Epidermal melanocyte (primary cell): ENCODE measurements at regions not wholly inside any gene's neighbourhood (a gene's known extent, or its start where the extent isn't known, plus 50 kb on each side); places are given as distances from the start of the nearest gene placed in this dataset.

Experiments
- DNase-seq: peaks from one replicate; pipeline ENCODE4 v3.0.0; 2011; ENCODE audit warnings: low spot score; ENCODE audit not compliant: insufficient read length

GRCh38 chr12:58570411-58570810 is 349.9 kb downstream of the LRIG3 start:
- no peak for DNase-seq

- DNase-seq: no peak
These were observed 345.0 kb downstream of the LRIG3 start for GRCh38 chr12:58575256-58575655.

DNA sequence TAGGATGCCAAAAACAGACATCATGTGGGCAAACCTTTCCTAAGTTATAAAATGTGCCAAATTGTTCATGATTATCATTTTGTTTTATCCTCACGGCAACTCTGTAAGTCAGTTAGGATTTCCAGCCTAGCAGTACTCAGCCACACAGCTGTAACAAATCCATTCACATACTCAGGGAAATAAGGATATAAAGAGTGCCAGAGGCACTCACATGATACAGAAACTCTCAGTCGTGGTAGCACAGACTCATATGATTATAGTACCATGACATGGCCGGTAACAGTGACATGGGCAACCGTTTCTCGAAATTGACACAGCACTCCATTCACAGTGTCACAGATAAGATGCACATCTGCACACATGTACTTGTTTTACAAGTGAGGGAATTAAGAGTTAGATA is 344.2 kb downstream of the LRIG3 start:
- DNase-seq: peak; percentile 32

DNA sequence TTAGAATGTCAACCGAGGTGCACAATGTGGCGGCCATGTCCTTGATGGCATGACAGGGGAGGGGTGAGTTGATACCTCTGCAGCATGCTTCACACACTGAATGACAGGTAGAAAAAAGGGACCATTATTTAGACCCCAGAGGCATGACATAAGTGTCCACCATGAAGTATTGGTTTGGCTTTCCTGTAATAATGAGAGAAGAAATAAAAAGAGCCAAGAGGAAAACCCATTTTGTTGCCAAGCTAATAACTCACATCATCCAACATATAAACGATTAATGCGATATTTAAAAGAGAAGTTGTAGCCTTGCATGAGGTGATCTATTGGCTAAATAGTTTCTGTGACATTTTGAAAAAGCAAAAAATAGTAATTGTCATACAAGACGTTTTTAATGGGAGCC is 343.4 kb downstream of the LRIG3 start:
- DNase-seq: no peak

- no peak for DNase-seq
These were observed 340.2 kb downstream of the LRIG3 start for GRCh38 chr12:58580095-58580494.

DNA sequence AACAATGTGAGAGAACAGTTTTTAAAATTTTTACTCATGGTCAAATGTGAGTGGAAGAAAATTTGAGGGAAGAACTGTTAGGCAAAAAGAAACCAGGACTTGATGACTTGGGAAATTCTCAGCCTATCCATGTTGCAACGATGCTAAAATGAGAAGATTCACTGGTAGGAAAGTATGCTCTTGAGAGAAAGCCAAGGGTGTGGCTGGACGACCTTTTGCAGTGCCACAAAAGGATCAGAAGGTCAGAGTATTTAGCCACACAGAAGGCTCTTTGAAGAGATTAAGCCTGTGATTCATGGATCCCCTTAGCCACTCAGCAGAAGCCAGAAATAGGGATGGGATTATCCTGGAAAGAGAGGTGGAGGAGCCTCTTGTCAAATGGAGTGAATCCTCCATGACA is 336.8 kb downstream of the LRIG3 start:
- DNase-seq: no peak

- DNase-seq: no peak
These were observed 336.4 kb downstream of the LRIG3 start for GRCh38 chr12:58583940-58584339.

- DNase-seq: no peak
These were observed 335.4 kb downstream of the LRIG3 start for GRCh38 chr12:58584880-58585279.

DNA sequence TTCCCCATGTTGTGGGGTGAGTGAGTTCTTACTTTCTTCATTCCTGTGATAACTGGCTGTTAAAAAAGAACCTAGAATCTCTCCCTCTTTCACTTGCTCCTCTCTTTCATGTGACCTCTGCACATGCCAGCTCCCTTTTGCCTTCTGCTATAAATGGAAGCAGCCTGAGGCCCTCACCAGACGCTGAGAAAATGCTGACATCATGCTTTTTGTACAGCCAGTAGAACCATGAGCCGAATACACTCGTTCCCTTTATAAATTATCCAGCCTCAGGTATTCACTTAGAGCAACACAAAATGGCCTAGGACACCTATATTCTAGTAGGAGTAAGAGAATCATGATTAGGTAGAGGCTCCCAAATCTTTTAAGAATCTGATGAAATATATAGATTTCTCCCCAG is 333.5 kb downstream of the LRIG3 start:
- DNase-seq: no peak

- DNase-seq: no peak
These were observed 331.5 kb downstream of the LRIG3 start for GRCh38 chr12:58588770-58589169.

DNA sequence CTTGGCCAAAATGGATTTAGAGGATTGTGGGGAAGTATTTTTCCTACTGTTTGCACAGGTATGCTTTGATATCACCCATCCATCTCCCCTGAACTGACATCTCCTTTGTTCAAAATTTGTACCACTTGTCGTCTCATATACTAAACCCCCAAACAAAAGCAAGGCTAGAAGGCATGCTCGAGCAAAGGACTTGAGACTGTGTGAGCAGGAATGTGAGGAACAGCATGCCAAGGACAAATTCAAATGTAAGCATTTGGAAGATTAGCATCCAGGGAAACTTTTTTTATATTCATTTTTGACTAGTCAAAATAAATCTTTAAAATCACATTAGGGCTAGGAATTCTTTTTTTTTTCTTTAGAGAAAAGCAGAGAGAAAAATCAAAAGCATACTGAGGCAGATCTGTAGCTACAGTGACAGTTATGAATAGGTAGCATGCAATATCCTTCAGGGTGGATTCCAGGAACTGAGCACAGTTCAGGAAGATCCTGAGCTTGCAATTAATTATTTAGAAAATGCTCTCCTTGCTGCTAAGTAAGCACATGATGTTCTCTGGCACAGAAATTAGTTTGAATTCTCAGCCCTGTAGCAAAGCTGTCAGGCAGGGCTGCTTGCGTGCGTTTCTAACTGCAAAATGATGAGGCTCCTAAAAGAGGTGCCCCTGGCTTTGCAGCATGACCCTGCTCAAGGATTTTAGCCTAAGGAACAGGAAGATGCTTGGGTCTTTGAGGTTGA is 327.7 kb downstream of the LRIG3 start:
- no peak for DNase-seq

GRCh38 chr12:58593557-58594304 is 326.6 kb downstream of the LRIG3 start:
- no peak for DNase-seq

GRCh38 chr12:58596381-58596780 is 323.9 kb downstream of the LRIG3 start:
- DNase-seq: no peak

GRCh38 chr12:58601529-58601928 is 318.8 kb downstream of the LRIG3 start:
- no peak for DNase-seq

DNA sequence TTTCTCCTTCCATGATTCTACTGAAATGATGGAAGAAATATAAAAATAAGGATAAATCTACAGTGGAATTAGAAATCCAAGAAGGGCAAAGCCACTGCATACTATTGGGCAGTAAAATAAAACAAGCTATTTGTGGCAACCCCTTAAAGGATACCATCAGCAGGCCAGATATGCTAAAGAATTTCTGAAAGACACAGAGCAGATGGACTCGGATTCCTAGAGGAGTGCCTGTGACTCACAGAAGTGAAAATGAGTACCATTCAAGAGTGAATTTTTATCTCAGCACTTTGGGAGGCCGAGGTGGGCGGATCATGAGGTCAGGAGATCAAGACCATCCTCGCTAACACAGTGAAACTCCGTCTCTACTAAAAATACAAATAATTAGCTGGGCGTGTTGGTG is 318.1 kb downstream of the LRIG3 start:
- DNase-seq: no peak

- no peak for DNase-seq
These were observed 317.6 kb downstream of the LRIG3 start for GRCh38 chr12:58602736-58603135.

- DNase-seq: no peak
These were observed 312.5 kb downstream of the LRIG3 start for GRCh38 chr12:58607805-58608204.

DNA sequence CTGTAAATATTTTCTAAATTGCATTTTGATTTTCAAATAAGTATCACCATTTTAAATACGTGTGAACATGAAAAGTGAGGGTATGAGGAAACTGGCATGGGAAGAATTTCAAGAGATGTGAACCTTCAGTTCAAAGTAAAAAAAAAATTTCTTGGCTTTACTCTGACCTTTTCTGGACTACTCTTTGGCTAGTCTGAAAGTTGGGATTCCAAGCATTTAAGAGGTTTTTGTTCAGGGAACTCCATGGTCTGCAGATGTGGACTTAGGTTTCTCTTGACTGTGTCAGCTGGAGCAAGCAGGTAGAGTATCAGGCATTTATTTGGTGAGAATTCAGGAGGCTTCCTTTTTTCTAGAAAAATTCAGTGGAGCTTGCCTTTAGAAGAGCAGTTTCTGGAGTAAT is 311.6 kb downstream of the LRIG3 start:
- no peak for DNase-seq

GRCh38 chr12:58615047-58615446 is 305.3 kb downstream of the LRIG3 start:
- no peak for DNase-seq

DNA sequence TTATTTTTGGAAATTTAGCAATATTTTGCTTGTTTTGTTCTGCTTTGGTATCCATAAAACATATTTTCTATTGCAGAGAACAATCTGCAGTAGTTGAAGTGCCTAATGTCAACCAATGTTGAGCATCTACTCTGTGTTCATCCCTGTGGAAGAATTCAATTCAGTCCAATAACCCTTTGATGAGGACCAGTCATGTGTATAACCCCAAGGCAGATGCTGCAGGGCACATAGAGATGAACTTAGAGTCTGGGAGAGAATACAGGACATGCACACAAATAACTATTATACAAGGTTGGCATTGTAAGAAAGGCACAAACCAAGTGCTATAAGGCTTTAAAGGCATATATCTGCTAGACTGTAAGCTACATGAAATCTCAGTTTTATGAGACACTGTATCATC is 304.7 kb downstream of the LRIG3 start:
- DNase-seq: no peak

- DNase-seq: no peak
These were observed 303.7 kb downstream of the LRIG3 start for GRCh38 chr12:58616618-58617017.

DNA sequence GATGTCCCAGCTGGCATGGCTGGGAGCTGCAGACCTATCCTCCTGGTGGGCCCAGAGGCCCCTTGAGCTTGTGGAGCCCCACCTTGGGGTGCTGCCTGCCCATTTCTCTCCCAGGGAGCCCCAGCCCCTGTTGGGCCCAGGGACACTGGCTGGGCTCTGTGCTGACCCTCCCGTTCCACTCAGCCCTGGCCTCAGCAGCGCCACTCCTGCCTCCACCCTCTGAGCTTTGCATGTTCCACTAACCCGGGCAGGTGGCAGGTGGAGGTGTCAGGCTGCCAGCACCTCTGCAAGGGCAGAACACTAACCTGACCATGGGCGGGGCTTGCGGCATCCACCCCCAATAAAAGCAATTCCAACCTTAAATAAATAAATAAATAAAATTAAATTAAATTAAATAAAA is 299.2 kb downstream of the LRIG3 start:
- DNase-seq: no peak

- no peak for DNase-seq
These were observed 290.9 kb downstream of the LRIG3 start for GRCh38 chr12:58629376-58629775.
